PC-9 (cell line): ENCODE measurements at regions not wholly inside any gene's neighbourhood (a gene's known extent, or its start where the extent isn't known, plus 50 kb on each side); places are given as distances from the start of the nearest gene placed in this dataset.

ENCODE experiments used
- BruUV-seq: library from RNA; stranded (reverse); fragments of 400-500 nt; replicated peaks from 2 replicates; lab custom pipeline; 2021; lab: Mats Ljungman, UMichigan
- CTCF ChIA-PET: fragments of 300-600 bp; sonication (Branson Sonifier 250); formaldehyde crosslinking; loops from one replicate; lab custom pipeline; 2022; ENCODE audit warnings: antibody characterized with exemption; lab: Charles Lee
- POLR2A ChIA-PET: fragments of 300-600 bp; sonication (Branson Sonifier 250); formaldehyde crosslinking; loops from one replicate; lab custom pipeline; 2022; ENCODE audit warnings: antibody characterized with exemption; ENCODE audit not compliant: unreplicated experiment; lab: Charles Lee
- DNase-seq, 2 experiments: peaks; one replicate each; pipeline versions ENCODE4 v3.0.0 to v3.0.0-alpha.2; 2015 to 2022; ENCODE audit warnings: mixed read lengths in 1 of 2
- H2AFZ ChIP-seq: fragments of 200-600 bp; sonication (generic); 2 replicates; pipeline ENCODE4 v1.8.1; 2017; ENCODE audit warnings: antibody characterized with exemption
- H3F3A ChIP-seq: fragments of 200-600 bp; sonication (generic); 2 replicates; pipeline ENCODE4 v1.8.1; 2017; ENCODE audit warnings: antibody characterized with exemption, mild to moderate bottlenecking, low read depth; ENCODE audit not compliant: insufficient read depth
- H3K27ac ChIP-seq: fragments of 200-600 bp; sonication (generic); 2 replicates; pipeline ENCODE4 v1.6.1; 2016; ENCODE audit warnings: mixed run types
- H3K27me3 ChIP-seq: fragments of 200-600 bp; sonication (generic); 2 replicates; pipeline ENCODE4 v1.6.1; 2016; ENCODE audit warnings: low read depth, mixed run types; ENCODE audit not compliant: insufficient read depth
- H3K36me3 ChIP-seq: fragments of 200-600 bp; sonication (generic); 2 replicates; pipeline ENCODE4 v1.6.1; 2016; ENCODE audit warnings: low read depth, mixed run types
- H3K4me1 ChIP-seq: fragments of 200-600 bp; sonication (generic); replicated peaks from 2 replicates; pipeline ENCODE4 v1.6.1; 2016; ENCODE audit warnings: mixed run types; ENCODE audit not compliant: insufficient read depth
- H3K4me2 ChIP-seq: fragments of 200-600 bp; sonication (generic); 2 replicates; pipeline ENCODE4 v1.6.1; 2017; ENCODE audit warnings: mixed run types
- H3K4me3 ChIP-seq: fragments of 200-600 bp; sonication (generic); 2 replicates; pipeline ENCODE4 v1.6.1; 2016; ENCODE audit warnings: mixed run types
- H3K79me2 ChIP-seq: fragments of 200-600 bp; sonication (generic); 2 replicates; pipeline ENCODE4 v1.6.1; 2017; ENCODE audit warnings: low read depth, mixed run types
- H3K9me2 ChIP-seq: fragments of 200-600 bp; sonication (generic); 2 replicates; pipeline ENCODE4 v1.8.1; 2017; ENCODE audit warnings: mild to moderate bottlenecking; ENCODE audit not compliant: insufficient read depth
- H3K9me3 ChIP-seq: fragments of 200-600 bp; sonication (generic); 2 replicates; pipeline ENCODE4 v1.8.1; 2016; ENCODE audit warnings: low read depth; ENCODE audit not compliant: insufficient read depth
- H4K20me1 ChIP-seq: fragments of 200-600 bp; sonication (generic); 2 replicates; pipeline ENCODE4 v1.8.1; 2017; ENCODE audit not compliant: insufficient read depth
- CTCF ChIP-seq: fragments of 200-600 bp; sonication (generic); conservative IDR thresholded peaks from 2 replicates; pipeline ENCODE4 v1.6.1; 2017; ENCODE audit warnings: mixed run types, antibody characterized with exemption, mild to moderate bottlenecking, moderate library complexity
- EZH2 ChIP-seq: fragments of 200-600 bp; sonication (generic); IDR thresholded peaks from 2 replicates; pipeline ENCODE4 v1.8.0; 2017; ENCODE audit warnings: antibody characterized with exemption, low read depth
- intact Hi-C: fragments of 100-400 bp; cut with micrococcal nuclease; formaldehyde crosslinking; loops from one replicate; pipeline ENCODE4 v1.10.0; 2022; ENCODE audit not compliant: unreplicated experiment

GRCh38 chr7:15922002-15922401 is 235.5 kb upstream of the MEOX2 start:
- Histone ChIP-seq H3K4me2 (no peak overlapping the region), H3K4me3 (no peak overlapping the region), H3K4me1 (0 out of 2 replicates have a peak, but pooled peaks cover 3% of the 10 kb centered on the region), H3K36me3 (no peaks in the 10 kb centered on the region), H3K79me2 (no peaks in the 10 kb centered on the region), H3K27me3 (no peaks in the 10 kb centered on the region), H3K9me2 (no peaks in the 10 kb centered on the region), H4K20me1 (no peaks in the 10 kb centered on the region), H3K9me3 (no peaks in the 10 kb centered on the region), H3K27ac (no peak overlapping the region), H3F3A (no peaks in the 10 kb centered on the region), H2AFZ (no peak overlapping the region)
- no peak for DNase-seq
- no TSS peak for BruUV-seq
- ChIA-PET CTCF (no interaction called here), POLR2A (no interaction called here)
- no peak for TF ChIP-seq CTCF
- TF ChIP-seq EZH2 = no peak
- intact Hi-C loops = no loop called here

GRCh38 chr7:15921576-15921975 is 235.1 kb upstream of the MEOX2 start:
- DNase-seq = no peak
- Histone ChIP-seq H3K9me2 (no peaks in the 10 kb centered on the region), H3K4me2 (no peak overlapping the region), H3K4me1 (0 out of 2 replicates have a peak, but pooled peaks cover 3% of the 10 kb centered on the region), H3K79me2 (no peaks in the 10 kb centered on the region), H3F3A (no peaks in the 10 kb centered on the region), H4K20me1 (no peaks in the 10 kb centered on the region), H3K27ac (no peak overlapping the region), H3K36me3 (no peaks in the 10 kb centered on the region), H3K9me3 (no peaks in the 10 kb centered on the region), H2AFZ (no peak overlapping the region), H3K4me3 (no peak overlapping the region), H3K27me3 (no peaks in the 10 kb centered on the region)
- intact Hi-C loops = no loop called here
- no TSS peak for BruUV-seq
- CTCF ChIA-PET = no interaction called here
- TF ChIP-seq CTCF (no peak; the same call in 1 of the 2 replicates), EZH2 (no peak)
- POLR2A ChIA-PET = no interaction called here

- Histone ChIP-seq H4K20me1 (no peaks in the 10 kb centered on the region), H3K36me3 (no peaks in the 10 kb centered on the region), H3F3A (no peaks in the 10 kb centered on the region), H3K79me2 (no peaks in the 10 kb centered on the region), H3K4me1 (0 out of 2 replicates have a peak, but pooled peaks cover 3% of the 10 kb centered on the region), H3K4me3 (no peak overlapping the region), H3K27me3 (no peaks in the 10 kb centered on the region), H3K9me2 (no peaks in the 10 kb centered on the region), H3K4me2 (no peak overlapping the region), H3K9me3 (no peaks in the 10 kb centered on the region), H3K27ac (no peak overlapping the region), H2AFZ (no peak overlapping the region)
- no peak for TF ChIP-seq EZH2
- no peak for TF ChIP-seq CTCF
- no TSS peak for BruUV-seq
- ChIA-PET CTCF (no interaction called here), POLR2A (no interaction called here)
- intact Hi-C loops = no loop called here
- no peak for DNase-seq
Observed at GRCh38 chr7:15920953-15921352, 234.5 kb upstream of the MEOX2 start.
